IMR-90 (cell line): ENCODE measurements at regions not wholly inside any gene's neighbourhood (a gene's known extent, or its start where the extent isn't known, plus 50 kb on each side); places are given as distances from the start of the nearest gene placed in this dataset.
A peak's percentile ranks its signal among the peaks of the same experiment; 100 is the strongest.

ENCODE experiments used
- ATAC-seq: fragments of 200-7000 bp; cut with Tn5 transposase; 2 replicates; pipeline ENCODE4 v1.9.1; 2020; ENCODE audit warnings: low read depth, mild to moderate bottlenecking, moderate library complexity
- BruUV-seq: library from RNA; stranded (reverse); fragments of 400-500 nt; replicated peaks from 2 replicates; lab custom pipeline; 2021; lab: Mats Ljungman, UMichigan
- CTCF ChIA-PET: fragments of 300-600 bp; formaldehyde crosslinking; extraction: SDS; loops from one replicate; lab custom pipeline; 2021; ENCODE audit warnings: antibody characterized with exemption; lab: Yijun Ruan, JAX
- POLR2A ChIA-PET: fragments of 300-600 bp; sonication (Branson Sonifier 250); formaldehyde crosslinking; loops from one replicate; lab custom pipeline; 2022; ENCODE audit warnings: antibody characterized with exemption; ENCODE audit not compliant: unreplicated experiment; lab: Charles Lee
- DNase-seq: peaks from one replicate; pipeline ENCODE4 v3.0.0; 2013
- H2AFZ ChIP-seq: replicated peaks from 2 replicates; pipeline ENCODE3; 2013; ENCODE audit warnings: low read length, mild to moderate bottlenecking; ENCODE audit not compliant: poor library complexity
- H2AK5ac ChIP-seq: 2 replicates; pipeline ENCODE4 v1.6.1; 2013; ENCODE audit warnings: low read depth, low read length, inconsistent platforms
- H2AK9ac ChIP-seq: replicated peaks from 2 replicates; pipeline ENCODE3; 2013; ENCODE audit warnings: mild to moderate bottlenecking, low read depth, low read length, moderate library complexity; ENCODE audit not compliant: poor library complexity
- H2BK120ac ChIP-seq: 2 replicates; pipeline ENCODE4 v1.6.1; 2013; ENCODE audit warnings: low read depth, low read length, inconsistent platforms
- H2BK15ac ChIP-seq: 3 replicates; pipeline ENCODE4 v1.6.1; 2013; ENCODE audit warnings: low read depth, low read length, inconsistent platforms
- H2BK20ac ChIP-seq: 2 replicates; pipeline ENCODE4 v1.6.1; 2013; ENCODE audit warnings: low read depth, mild to moderate bottlenecking, inconsistent platforms, low read length, moderate library complexity
- H2BK5ac ChIP-seq: 2 replicates; pipeline ENCODE4 v1.6.1; 2013; ENCODE audit warnings: mild to moderate bottlenecking, low read depth, low read length, inconsistent platforms; ENCODE audit not compliant: poor library complexity, severe bottlenecking
- H3K14ac ChIP-seq: replicated peaks from 2 replicates; pipeline ENCODE4 v1.6.1; 2013; ENCODE audit warnings: low read depth, low read length, inconsistent platforms
- H3K18ac ChIP-seq: 2 replicates; pipeline ENCODE4 v1.6.1; 2013; ENCODE audit warnings: low read depth, low read length, control low read depth
- H3K23ac ChIP-seq: 2 replicates; pipeline ENCODE4 v1.6.1; 2013; ENCODE audit warnings: low read depth, low read length, inconsistent platforms
- H3K27ac ChIP-seq: 2 replicates; pipeline ENCODE4 v1.5.1; 2013; ENCODE audit warnings: mild to moderate bottlenecking, control low read depth, low read length; ENCODE audit not compliant: insufficient read depth
- H3K27me3 ChIP-seq: 2 replicates; pipeline ENCODE4 v1.6.1; 2013; ENCODE audit warnings: low read length; ENCODE audit not compliant: control insufficient read depth, insufficient read depth
- H3K36me3 ChIP-seq: 2 replicates; pipeline ENCODE4 v1.6.1; 2013; ENCODE audit warnings: low read length, mixed read lengths; ENCODE audit not compliant: control insufficient read depth, insufficient read depth
- H3K4ac ChIP-seq: 2 replicates; pipeline ENCODE4 v1.6.1; 2013; ENCODE audit warnings: low read depth, low read length, inconsistent platforms
- H3K4me1 ChIP-seq: 2 replicates; pipeline ENCODE4 v1.6.1; 2013; ENCODE audit warnings: low read length, mixed read lengths; ENCODE audit not compliant: control insufficient read depth, insufficient read depth
- H3K4me2 ChIP-seq: 2 replicates; pipeline ENCODE4 v1.6.1; 2013; ENCODE audit warnings: low read depth, mild to moderate bottlenecking, control low read depth, low read length, moderate library complexity
- H3K4me3 ChIP-seq: 2 replicates; pipeline ENCODE4 v1.5.1; 2013; ENCODE audit warnings: low read depth, mild to moderate bottlenecking, control low read depth, low read length, moderate library complexity; ENCODE audit not compliant: insufficient read depth
- H3K56ac ChIP-seq: 2 replicates; pipeline ENCODE4 v1.6.1; 2013; ENCODE audit warnings: low read length, inconsistent platforms; ENCODE audit not compliant: insufficient read depth; ENCODE audit errors: extremely low read depth
- H3K79me1 ChIP-seq, 2 experiments: 2 replicates each; pipeline ENCODE4 v1.6.1; 2013; ENCODE audit warnings: low read length in 2 of 2, inconsistent platforms in 1 of 2, low read depth in 1 of 2
- H3K9ac ChIP-seq: 2 replicates; pipeline ENCODE4 v1.6.1; 2013; ENCODE audit warnings: low read depth, low read length, control low read depth
- H3K9me1 ChIP-seq: 2 replicates; pipeline ENCODE4 v1.6.1; 2013; ENCODE audit warnings: low read length, inconsistent platforms; ENCODE audit not compliant: insufficient read depth
- H3K9me3 ChIP-seq: 2 replicates; pipeline ENCODE4 v1.6.1; 2013; ENCODE audit warnings: low read length; ENCODE audit not compliant: control insufficient read depth, insufficient read depth
- H4K20me1 ChIP-seq: 2 replicates; pipeline ENCODE4 v1.6.1; 2013; ENCODE audit warnings: low read length, inconsistent platforms; ENCODE audit not compliant: insufficient read depth
- H4K5ac ChIP-seq: 2 replicates; pipeline ENCODE4 v1.6.1; 2013; ENCODE audit warnings: mild to moderate bottlenecking, low read depth, low read length, control low read depth
- H4K8ac ChIP-seq, 2 experiments: 2 replicates each; pipeline ENCODE4 v1.6.1; 2013; ENCODE audit warnings: low read depth in 2 of 2, low read length in 2 of 2, control low read depth in 1 of 2, inconsistent platforms in 1 of 2
- H4K91ac ChIP-seq: 2 replicates; pipeline ENCODE4 v1.6.1; 2013; ENCODE audit warnings: low read depth, low read length, inconsistent platforms; ENCODE audit not compliant: insufficient read depth
- CHD1 ChIP-seq: IDR thresholded peaks from 2 replicates; pipeline ENCODE4 v1.6.1; 2012; ENCODE audit warnings: low read depth, low read length, improper control_type of control experiment
- MAZ ChIP-seq: IDR thresholded peaks from 2 replicates; pipeline ENCODE4 v1.6.1; 2012; ENCODE audit warnings: low read depth, mild to moderate bottlenecking, low read length, improper control_type of control experiment, moderate library complexity, borderline replicate concordance
- USF2 ChIP-seq: fragments of 150-350 bp; IDR thresholded peaks from 2 replicates; pipeline ENCODE4 v1.6.1; 2017; ENCODE audit warnings: mild to moderate bottlenecking, antibody characterized with exemption, low read length, low read depth
- WGBS, 2 experiments: methylation state at CpG; one replicate each; pipeline versions ENCODE4 v1.1.5 to v1.1.7; 2013; ENCODE audit warnings: missing lambda C conversion rate in 2 of 2; ENCODE audit not compliant: insufficient read length in 1 of 2; ENCODE audit errors: extremely low coverage in 2 of 2; 5-methylcytosine and 5-hydroxymethylcytosine counted together
- dilution Hi-C: fragments of 300-500 bp; cut with HindIII; formaldehyde crosslinking; loops from one replicate; pipeline ENCODE4 v1.14.3; 2018; ENCODE audit warnings: low sequenced_read_pairs; ENCODE audit not compliant: unreplicated experiment
- in situ Hi-C: fragments of 300-500 bp; cut with MboI; formaldehyde crosslinking; loops from 3 replicates; pipeline ENCODE4 v1.14.3; 2019; ENCODE audit warnings: low sequenced_read_pairs, inconsistent platforms, mixed read lengths
- intact Hi-C: fragments of 100-400 bp; cut with micrococcal nuclease; formaldehyde crosslinking; loops from 2 replicates; pipeline ENCODE4 v1.10.0; 2022

- Histone ChIP-seq H3K4me3 (no peak overlapping the region), H3K23ac (no peak overlapping the region), H3K14ac (no peak overlapping the region), H3K36me3 (no peaks in the 10 kb centered on the region), H2AK5ac (no peak overlapping the region), H2AFZ (peak overlapping the region; percentile 32), H2BK5ac (no peak overlapping the region), H2BK120ac (no peak overlapping the region), H3K4me1 (no peaks in the 10 kb centered on the region), H3K27ac (no peak overlapping the region), H3K56ac (no peak overlapping the region), H3K9me1 (no peaks in the 10 kb centered on the region), H3K9me3 (no peaks in the 10 kb centered on the region), H4K5ac (no peak overlapping the region), H4K8ac (no peak overlapping the region), H4K91ac (no peak overlapping the region), H2AK9ac (no peak overlapping the region), H4K20me1 (no peaks in the 10 kb centered on the region), H3K79me1 (no peaks in the 10 kb centered on the region), H3K27me3 (peaks cover 2% of the 10 kb centered on the region; the same call in 1 of the 2 replicates), H3K4me2 (no peak overlapping the region), H3K9ac (no peak overlapping the region), H3K4ac (no peak overlapping the region), H2BK20ac (no peak overlapping the region), H3K18ac (no peak overlapping the region), H2BK15ac (no peak overlapping the region)
- TF ChIP-seq CHD1 (no peak), USF2 (no peak), MAZ (no peak)
- CTCF ChIA-PET: no interaction called here
- POLR2A ChIA-PET: no interaction called here
- no peak for ATAC-seq
- BruUV-seq: no TSS peak
- 20% methylated on average over 1 of the region's 8 CpGs; no CpG with 5 or more reads in 1 of the 2 experiments for WGBS, 2 experiments
- intact Hi-C loops: no loop called here
- no peak for DNase-seq
- in situ Hi-C loops: no loop called here
- dilution Hi-C loops: no loop called here
These were observed 91.6 kb upstream of the KLHL25 start for GRCh38 chr15:85886309-85886811.
